NCI-H2171 (cell line): ENCODE measurements at regions not wholly inside any gene's neighbourhood (a gene's known extent, or its start where the extent isn't known, plus 50 kb on each side); places are given as distances from the start of the nearest gene placed in this dataset.
"Not testable (repeated sequence)": the region's sequence is repeated elsewhere in the genome, so short reads cannot be mapped to it uniquely, and the experiment has no call there.

Experiments
- DNase-seq: peaks from one replicate; lab custom pipeline; 2025; lab: John Stamatoyannopoulos, UW

DNA sequence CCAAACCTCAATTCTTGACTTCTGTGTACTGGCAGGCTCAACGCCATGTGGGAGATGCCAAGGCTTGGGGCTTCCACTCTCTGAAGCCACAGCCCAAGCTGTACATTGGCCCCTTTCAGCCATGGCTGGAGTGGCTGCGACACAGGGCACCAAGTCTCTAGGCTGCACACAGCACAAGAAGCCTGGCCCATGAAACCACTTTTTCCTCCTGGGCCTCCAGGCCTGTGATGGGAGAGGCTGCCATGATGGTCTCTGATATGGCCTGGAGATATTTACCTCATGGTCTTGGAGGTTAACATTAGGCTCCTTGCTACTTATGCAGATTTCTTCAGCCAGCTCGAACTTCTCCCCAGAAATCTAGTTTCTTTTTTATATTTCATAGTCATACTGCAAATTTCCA, 724.1 kb downstream of the RNF144A start:
- DNase-seq: not testable (repeated sequence)

DNA sequence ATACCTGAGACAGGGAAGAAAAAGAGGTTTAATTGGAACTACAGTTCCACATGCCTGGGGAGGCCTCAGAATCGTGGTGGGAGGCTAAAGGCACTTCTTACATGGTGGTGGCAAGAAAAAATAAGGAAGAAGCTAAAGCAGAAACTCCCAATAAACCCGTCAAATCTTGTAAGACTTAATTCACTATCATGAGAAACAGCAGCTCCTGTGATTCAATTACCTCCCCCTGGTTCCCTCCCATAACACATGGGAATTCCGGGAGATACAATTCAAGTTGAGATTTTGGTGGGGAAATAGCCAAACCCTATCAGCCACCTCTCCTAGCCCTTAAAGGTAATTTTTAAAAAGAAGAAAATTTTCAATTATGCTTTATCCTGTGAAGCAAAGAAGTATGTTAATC, 728.8 kb downstream of the RNF144A start:
- no peak for DNase-seq

DNA sequence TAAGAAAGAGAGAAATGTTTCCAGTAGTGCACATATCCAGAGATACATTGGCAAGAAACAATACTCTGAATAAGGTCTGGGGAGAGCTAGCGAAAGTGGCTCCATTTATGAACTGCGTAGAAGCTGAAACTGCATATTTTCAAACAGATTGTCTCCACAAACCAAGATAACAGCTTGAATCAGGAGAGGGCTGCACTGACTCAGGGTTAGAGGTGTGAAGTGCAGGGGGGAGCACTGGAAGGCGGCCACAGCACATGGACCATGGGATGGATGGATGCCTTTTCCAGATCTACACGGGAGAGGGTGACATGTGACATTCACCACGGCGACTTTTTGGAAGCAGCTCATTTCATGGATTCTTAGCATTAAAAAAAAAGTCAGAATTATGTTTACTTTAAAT, 729.4 kb downstream of the RNF144A start:
- DNase-seq: no peak

DNA sequence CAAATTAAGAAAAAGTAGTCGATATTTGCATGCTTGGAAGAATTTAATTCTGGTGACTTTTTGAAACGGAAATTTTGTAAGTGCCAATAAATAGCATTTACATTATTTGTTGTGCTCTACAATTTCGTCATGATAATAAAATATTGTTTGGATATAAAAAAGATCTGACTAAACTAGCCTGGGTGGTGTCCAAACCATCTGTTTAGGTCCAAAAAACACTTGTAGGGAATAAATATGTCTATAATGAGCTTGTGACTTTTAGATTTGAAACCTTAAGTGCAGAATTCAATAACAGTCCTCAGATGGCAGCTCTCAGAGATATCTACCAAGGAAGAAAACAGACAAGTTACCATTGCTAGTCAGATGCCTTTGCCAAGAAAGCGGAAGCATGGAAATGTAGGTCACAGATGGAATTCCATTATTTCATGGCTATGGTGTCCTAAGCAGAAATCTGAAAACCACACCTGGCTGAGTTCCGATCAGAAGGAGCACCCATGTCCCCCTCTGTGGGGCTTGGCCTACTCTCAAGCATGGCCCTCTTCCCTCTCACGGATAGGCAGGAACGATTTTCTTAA, 731.1 kb downstream of the RNF144A start:
- DNase-seq: no peak

DNA sequence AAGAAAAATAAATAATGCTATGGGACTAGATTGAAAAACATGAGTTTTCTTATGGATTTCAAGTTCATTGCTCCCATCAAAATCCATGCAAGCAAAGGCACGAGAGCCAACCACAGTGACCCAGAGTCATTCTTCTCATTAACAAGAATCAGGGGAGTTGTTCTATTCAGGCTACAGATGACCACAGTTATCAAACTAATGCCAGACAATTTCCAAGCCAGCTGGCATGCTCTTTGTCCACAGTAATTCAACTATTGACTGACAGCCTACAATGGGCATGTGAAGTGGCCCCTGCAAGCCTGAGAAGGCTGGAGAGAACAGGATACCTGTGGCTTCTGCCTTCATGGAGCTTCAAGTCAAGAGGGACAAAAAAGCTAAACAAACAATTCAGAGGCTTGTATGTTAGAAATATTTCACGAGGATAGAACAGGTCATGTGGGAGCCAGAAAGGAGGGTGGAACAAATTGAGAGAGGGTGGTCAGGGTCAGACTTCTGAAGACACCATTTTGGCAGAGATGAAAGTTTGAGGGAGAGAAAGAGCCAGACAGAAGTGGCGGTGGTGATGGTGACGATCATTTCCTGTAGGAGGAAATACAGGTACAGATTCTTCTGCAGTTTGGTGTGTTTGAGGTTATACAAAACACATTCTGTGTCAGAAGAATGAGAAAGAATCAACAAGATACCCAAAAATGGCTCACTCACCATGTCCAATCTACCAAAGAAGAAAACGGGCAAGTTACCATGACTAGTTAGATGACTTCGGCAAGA, 732.4 kb downstream of the RNF144A start:
- DNase-seq: no peak

DNA sequence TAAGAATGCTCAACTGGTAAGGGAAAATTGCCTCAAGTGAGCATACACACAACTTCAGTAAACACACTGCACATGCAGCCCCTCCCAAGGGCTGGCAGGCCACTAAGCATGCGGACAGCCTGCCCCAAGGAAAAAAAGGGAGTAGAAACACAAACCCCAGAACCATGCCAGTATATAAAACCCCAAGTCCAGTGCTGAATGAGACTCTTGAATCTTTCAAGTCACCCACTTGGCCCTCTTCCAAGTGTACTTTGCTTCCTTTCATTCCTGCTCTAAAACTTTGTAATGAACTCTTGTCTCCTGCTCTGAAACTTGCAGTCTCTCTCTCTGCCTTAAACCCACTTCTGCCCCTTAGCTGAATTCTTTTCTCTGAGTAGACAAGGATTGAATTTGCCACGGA, 736.4 kb downstream of the RNF144A start:
- DNase-seq: no peak

DNA sequence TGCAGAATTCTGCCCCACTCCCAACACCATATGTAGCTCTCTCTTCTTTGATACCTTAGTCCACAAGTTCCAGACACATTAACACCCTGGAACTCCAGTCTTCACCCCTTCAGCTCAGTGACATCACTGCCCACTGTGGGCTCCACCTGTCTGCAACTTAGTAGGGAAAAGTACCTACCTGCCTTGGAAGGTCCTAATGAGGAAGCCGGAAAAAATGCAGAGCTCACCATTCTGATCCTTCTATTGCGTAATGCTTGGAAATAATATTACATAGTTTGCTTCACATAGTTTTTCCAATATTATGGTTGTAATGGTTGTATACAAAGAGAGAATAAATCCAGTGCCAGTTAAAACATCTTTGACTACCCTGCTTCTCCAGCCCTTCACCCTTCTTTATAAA, 738.4 kb downstream of the RNF144A start:
- no peak for DNase-seq

DNA sequence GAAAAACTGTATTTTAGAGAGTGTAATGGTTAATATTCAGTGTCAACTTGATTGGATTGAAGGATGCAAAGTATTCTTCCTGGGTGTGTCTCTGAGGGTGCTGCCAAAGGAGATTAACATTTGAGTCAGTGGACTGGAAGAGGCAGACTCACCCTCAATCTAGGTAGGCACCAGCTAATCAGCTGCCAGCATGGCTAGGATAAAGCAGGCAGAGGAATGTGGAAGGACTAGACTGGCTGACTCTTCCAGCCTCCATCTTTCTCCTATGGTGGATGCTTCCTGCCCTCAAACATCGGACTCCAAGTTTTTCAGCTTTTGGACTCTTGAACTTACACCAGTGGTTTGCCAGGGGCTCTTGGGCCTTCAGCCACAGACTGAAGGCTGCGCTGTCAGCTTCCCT, 740.3 kb downstream of the RNF144A start:
- DNase-seq: not testable (repeated sequence)

DNA sequence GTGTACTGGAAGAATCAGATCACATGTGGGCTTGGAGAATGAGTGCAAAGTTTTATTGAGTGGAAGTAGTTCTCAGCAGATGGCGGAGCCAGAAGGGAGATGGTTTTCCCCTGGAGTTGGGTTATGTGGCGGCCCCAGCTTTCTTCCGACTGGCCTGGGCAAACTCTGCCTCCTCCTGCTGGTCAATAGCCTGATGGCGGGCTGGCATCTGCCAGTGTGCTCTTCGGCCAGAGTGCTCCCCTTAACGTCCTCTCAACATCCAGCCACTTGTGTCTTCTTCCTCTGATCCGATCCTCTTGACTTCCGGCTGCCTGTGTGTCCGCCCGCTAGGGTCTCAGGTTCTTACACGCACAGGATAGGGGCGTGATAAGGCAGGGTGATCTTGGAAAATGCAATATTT, 741.3 kb downstream of the RNF144A start:
- no peak for DNase-seq

DNA sequence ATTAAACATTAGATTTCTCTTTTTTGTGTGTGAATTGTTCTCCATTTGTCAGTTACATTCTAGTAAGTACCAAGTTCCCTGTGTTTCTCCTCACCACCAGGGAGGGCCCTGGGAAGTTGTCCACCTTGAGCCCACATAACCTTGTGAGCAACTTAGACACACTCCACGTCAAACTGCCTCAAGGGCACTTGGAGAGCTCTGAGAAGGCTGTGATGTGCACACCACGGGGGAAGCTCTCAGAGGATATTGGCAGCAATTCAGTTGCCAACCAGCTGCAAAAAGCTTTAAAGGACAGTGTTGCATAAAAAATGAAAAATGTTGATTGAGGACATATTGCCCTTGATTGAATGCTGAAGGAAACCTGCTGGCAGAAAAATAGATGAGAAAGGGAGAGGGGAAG, 743.6 kb downstream of the RNF144A start:
- DNase-seq: no peak

DNA sequence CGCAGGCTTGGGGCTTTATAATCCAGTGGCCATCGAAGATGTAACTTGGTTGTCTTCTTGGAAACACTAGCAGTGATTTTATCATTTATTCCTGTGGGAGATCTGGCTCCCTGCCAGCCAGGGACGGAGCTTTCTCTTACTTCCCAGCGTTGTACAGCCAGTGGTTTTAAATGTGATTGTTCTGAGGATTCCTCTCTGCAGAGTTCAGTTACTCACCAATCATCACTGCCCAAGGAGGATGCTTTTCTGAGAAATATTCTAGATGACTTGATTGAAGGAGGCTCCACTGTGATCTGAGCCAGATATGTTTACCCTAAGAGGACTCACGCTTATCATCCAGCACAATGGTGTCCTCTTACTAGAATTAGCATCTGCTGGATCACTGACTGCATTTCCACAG, 744.3 kb downstream of the RNF144A start:
- no peak for DNase-seq

DNA sequence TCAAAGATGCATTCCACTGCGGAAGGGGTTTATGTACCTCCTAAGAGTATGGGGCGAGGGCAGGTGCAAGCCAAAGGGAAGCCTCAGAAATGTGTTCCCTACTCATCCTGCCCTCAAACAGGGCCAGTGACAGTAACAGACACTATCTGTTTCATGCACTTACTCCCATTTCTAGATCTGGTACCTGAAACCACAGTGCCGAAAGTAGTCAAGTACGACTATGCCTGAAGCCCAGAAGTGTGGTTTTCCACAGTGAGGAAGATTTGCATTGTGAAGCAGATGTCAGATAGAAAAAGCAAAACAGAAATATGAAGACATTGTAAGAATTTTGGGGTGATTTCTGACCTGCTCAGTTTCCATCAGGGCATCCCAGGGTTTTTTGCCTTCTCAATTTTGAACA, 748.7 kb downstream of the RNF144A start:
- no peak for DNase-seq

DNA sequence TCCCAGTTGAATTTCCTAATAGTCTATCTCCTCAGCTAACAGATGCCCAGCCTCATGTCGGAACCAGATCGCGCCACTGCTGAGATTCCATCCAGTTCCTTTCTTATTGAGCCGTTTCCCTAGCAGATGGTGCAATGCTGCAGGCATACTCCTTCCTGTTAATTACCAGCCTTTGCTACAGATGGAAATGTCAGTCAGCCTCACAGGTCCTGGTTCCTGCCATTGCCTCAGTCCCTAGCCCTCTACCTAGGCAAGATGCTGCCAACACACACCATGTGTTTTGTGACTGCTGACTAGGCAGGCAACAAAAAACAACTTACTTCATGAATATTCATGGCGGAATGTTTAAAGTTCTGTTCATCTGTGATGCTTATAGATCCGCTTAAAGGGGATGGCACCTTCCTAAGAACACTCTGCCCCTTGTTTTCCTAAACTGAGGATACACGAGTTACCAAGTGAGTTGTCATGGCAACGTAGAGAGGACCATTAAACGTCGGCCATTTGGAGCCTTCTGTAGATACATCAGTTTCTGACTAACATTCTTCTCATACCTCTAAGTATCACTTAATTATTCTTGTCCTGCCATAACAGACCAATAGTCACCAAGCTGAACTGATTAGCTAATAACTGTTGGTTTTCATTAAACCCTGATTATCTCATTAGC, 749.5 kb downstream of the RNF144A start:
- DNase-seq: peak; percentile 85

DNA sequence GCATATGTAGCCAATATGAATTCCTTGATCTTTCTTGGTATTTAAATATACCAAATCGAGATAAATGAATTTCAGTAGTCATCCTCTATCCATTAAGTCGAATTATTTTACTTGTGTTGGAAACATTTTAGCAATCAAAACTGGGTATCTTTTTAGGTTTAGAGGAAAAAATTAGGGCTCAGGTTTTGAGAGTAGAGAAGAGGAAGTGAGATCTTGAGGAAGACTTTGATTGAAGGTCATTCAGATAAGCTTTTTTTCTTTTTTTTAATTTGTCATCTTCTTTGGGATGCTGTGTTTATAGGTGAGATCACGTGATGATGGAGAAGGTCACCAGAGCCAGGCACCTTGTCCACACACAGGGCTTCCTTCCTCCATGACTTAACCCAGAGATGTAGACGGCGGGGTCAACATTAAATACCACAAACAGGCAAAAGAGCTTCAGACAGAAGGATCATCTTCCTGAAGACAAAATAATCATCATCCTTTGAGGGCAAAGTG, 750.1 kb downstream of the RNF144A start:
- no peak for DNase-seq

DNA sequence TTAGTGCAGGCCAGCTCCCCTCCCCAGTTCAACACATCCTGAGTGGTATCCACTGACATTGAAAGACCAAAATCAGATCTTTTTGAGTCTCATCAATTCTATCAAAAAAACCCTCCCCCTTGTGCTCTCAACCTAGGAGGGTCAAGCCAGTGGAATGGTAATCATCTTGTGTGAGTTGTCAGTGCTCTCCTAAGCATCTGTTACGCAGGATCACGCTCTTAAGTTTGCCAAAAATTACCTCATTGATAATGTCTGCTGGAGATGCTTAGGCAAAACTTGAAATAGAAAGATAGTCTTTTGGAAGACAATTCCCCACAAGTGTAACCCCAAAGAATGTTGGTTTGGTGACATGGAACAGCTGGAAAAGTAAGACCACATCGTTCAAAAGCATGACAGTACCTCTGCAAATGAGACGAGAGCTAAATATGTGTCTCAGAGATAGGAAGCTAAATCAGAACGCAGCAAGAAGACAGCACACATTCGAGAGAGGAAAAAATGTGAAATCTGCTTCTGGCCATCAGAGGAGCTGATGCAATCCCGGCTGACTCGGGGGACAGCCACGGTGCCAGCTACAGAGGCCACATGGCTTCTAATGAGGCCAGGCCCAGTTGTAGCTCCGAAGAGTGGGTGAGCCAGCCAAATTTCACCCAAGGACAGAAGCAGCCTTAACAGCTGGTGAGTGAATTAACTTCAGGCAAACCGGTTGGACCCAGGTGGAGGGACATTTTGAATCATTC, 753.9 kb downstream of the RNF144A start:
- DNase-seq: no peak

DNA sequence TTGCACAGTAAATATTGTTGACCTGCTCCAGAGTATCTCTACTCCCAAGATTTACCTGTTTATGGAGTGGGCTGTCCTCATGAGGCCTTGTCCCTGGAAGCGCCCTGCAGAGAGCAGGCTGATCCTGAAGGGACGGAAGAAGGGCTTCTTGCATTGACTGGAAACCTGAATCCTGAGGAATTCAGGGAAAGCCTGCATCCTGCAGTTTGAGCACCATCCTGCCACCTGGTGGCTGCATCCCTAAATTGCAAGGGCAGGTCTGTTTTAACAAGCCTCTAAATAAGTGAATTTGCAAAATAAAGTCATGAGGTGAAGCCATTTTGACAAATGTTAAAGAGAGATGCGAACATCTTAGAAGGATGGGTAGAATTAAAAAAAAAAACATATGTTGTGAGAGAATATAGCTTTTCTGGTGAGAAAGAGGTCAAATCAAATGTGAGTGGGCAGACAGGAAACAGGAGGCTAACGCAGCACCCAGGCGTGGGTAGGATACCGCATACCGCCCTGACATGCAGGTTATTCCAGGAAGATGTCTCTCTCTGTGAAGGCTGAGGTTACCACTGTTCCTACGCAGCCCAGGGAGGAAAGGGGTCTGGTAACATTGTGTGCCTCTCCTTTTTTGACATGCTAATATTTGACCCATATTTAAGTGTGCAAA, 754.9 kb downstream of the RNF144A start:
- DNase-seq: no peak

DNA sequence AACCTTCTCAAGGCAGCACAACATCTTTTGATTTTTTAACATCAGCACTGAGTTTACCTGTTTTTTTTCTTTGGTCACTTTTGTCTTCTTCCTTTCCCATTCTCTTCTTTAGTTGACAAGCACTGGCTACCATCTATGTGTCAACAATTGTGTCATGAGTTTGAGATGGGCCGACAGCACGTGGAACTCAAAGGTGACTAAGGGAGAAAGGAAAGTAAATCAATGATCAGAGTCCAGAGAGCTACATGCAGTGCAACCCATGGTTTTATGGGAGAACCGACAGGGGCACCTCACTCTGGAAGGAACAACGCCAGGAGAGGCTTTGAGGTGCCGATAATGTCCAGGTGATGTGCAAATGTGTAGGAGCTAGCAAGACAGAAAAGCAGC, 755.5 kb downstream of the RNF144A start:
- DNase-seq: no peak

DNA sequence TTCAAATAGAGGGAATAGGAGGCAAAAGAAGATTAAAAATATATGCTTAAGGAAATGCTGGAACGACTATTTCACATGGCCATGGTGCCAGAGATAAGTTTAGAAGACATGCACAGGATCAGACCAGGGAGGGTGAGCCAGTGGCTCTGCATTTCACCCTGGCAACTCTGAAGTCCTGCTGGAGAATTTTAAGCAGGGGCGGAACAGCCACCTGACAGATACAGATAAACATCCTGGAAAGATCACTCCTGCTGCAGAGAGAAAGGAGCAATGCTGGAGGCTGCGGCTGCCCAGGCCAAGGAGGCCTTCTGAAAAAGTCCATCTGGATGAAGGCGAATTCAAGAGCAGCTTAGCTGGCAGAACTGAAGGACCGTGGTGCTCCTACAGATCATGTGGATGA, 755.9 kb downstream of the RNF144A start:
- DNase-seq: no peak

DNA sequence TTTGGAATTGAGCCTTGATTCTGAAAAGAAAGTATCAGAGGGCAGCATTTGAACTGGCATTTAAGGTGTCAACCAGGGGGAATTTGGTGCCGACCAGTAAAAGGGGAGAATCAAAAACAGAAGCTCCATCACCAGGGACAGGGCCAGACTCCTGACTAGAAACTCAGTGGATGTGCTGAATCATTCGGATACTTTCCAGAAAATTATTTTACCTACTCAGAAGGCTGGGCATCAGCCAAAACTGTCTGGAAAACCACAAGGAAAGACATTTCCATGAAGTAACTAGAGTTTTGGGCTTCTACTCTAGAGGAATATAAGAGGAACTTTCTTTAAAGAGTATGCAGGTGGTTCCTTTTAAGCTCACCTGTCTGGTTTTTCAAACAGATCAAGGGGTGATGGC, 756.6 kb downstream of the RNF144A start:
- no peak for DNase-seq

DNA sequence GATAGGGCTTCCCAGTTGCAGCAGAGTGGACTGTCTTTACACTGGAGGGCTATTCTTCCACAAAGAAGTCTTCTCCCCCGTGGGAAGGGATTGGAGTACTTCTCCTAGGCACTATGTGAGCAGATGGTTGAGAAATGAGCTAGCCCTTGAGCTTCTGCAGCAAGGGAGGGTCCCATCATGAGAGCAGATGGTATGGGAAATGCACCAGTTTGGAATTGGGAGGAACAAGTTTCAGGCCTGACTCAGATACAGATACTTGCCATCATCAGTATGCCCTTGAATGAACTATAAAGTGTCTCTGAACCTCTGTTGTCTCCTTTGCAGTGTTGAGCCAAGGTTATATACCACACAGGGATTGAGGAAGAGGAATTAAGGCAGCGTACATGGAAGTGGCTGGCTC, 757.4 kb downstream of the RNF144A start:
- peak; percentile 38 for DNase-seq

DNA sequence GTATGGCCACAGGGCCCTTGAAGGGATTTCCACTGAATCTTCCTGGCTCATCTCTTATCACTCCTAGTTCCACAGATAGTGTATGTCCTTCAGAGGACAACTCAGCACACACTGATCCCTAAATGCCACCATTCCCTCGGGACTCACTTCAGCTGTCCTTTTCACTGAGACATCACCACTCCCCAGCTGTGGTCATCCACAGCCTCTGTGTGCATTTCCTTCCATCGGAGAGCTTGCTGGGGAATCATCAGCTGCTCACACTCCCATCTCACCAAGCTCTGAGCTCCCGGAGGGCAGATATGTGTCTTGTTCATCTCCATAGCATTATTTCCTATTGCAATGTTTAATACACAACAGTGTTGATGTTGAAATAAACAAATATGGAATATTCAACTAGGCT, 759.5 kb downstream of the RNF144A start:
- DNase-seq: no peak

DNA sequence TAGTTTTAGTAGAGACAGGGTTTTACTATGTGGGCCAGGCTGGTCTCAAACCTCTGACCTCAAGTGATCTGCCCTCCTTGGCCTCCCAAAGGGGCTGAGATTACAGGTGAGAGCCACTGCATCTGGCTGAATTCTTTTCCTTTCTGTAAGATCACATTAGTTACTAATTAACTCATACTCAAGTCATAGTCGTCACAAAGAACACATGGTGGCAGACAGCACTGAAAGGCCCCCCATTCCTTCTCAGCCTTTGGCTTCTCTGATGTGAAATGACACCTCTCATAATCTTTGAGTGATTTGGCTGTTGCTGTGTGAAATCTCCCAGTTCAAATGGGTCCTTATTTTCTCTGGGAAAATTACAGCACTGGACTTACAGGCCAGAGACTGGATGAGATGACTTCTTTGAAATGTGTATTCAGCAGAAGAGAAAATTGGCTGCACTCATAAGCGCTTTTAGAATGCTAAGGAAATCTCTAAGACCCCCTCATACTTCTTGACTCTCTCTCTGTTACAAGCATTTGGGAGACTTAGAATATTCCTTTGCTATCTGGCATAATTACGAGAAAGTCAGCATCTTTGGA, 764.8 kb downstream of the RNF144A start:
- DNase-seq: no peak
